ENCODE measurements at regions not wholly inside any gene's neighbourhood (a gene's known extent, or its start where the extent isn't known, plus 50 kb on each side); places are given as distances from the start of the nearest gene placed in this dataset.

- TF ChIP-seq CTCF (IDR thresholded peaks at IDR 0.05) = no peak
- TF ChIP-seq POLR2A (IDR thresholded peaks at IDR 0.05) = no peak
These were observed 141.1 kb upstream of the ZXDA start for GRCh38 chrX:58051346-58051745.

Measured in thyroid gland (tissue), 4 donors.